WTC11 (cell line): ENCODE measurements at regions not wholly inside any gene's neighbourhood (a gene's known extent, or its start where the extent isn't known, plus 50 kb on each side); places are given as distances from the start of the nearest gene placed in this dataset.

Experiments used
- ATAC-seq: fragments of 200-7000 bp; cut with Tn5 transposase; 2 replicates; pipeline ENCODE4 v1.10.0; 2021; ENCODE audit warnings: mild to moderate bottlenecking, moderate library complexity
- CTCF ChIA-PET: fragments of 300-600 bp; sonication (Branson Sonifier 250); formaldehyde crosslinking; loops from one replicate; lab custom pipeline; 2021; ENCODE audit warnings: antibody characterized with exemption; lab: Charles Lee
- POLR2A ChIA-PET: fragments of 350-600 bp; sonication (Branson Sonifier 250); formaldehyde crosslinking; loops from one replicate; lab custom pipeline; 2021; ENCODE audit warnings: antibody characterized with exemption; lab: Charles Lee
- DNase-seq: peaks from one replicate; pipeline ENCODE4 v3.0.0; 2021; ENCODE audit warnings: low spot score
- H3K27ac Mint-ChIP-seq: 2 replicates; pipeline ENCODE4 v1.8.0; 2021; ENCODE audit warnings: mixed read lengths
- H3K27me3 Mint-ChIP-seq: 2 replicates; pipeline ENCODE4 v1.8.0; 2021; ENCODE audit warnings: low read depth, mild to moderate bottlenecking, moderate library complexity, mixed read lengths
- H3K36me3 Mint-ChIP-seq: 2 replicates; pipeline ENCODE4 v1.8.0; 2021; ENCODE audit warnings: mixed read lengths
- H3K4me1 Mint-ChIP-seq: 2 replicates; pipeline ENCODE4 v1.8.0; 2022; ENCODE audit warnings: mixed read lengths
- H3K4me3 Mint-ChIP-seq: 2 replicates; pipeline ENCODE4 v1.8.0; 2021; ENCODE audit warnings: mild to moderate bottlenecking, moderate library complexity, mixed read lengths
- H3K9me3 Mint-ChIP-seq: 2 replicates; pipeline ENCODE4 v1.8.0; 2021; ENCODE audit warnings: mixed read lengths
- ATF1 ChIP-seq: sonication (generic); formaldehyde crosslinking; IDR thresholded peaks from 2 replicates; pipeline ENCODE4 v1.8.1; 2023; ENCODE audit warnings: mild to moderate bottlenecking, moderate library complexity, missing genetic modification reagents
- ESRRA ChIP-seq: sonication (generic); formaldehyde crosslinking; IDR thresholded peaks from 2 replicates; pipeline ENCODE4 v1.8.1; 2022; ENCODE audit warnings: mild to moderate bottlenecking, missing genetic modification reagents, borderline replicate concordance
- GABPB1 ChIP-seq: sonication (generic); formaldehyde crosslinking; IDR thresholded peaks from 2 replicates; pipeline ENCODE4 v1.8.1; 2023; ENCODE audit warnings: mild to moderate bottlenecking, missing genetic modification reagents
- JAZF1 ChIP-seq: fragments of 250-450 bp; sonication (Bioruptor Pico); IDR thresholded peaks from 2 replicates; pipeline ENCODE4 v1.9.0; 2021; ENCODE audit warnings: moderate library complexity, mild to moderate bottlenecking, inconsistent platforms
- NFATC4 ChIP-seq: fragments of 250-450 bp; sonication (Bioruptor Pico); IDR thresholded peaks from 2 replicates; pipeline ENCODE4 v1.9.0; 2021; ENCODE audit warnings: mild to moderate bottlenecking
- NFE2L1 ChIP-seq: sonication (generic); formaldehyde crosslinking; IDR thresholded peaks from 2 replicates; pipeline ENCODE4 v1.8.1; 2023; ENCODE audit warnings: missing genetic modification reagents
- NR2C2 ChIP-seq: sonication (generic); formaldehyde crosslinking; IDR thresholded peaks from 2 replicates; pipeline ENCODE4 v1.8.0; 2022; ENCODE audit warnings: mild to moderate bottlenecking, missing genetic modification reagents
- RORB ChIP-seq: fragments of 250-450 bp; sonication (Bioruptor Pico); IDR thresholded peaks from 2 replicates; pipeline ENCODE4 v1.9.0; 2021; ENCODE audit warnings: mild to moderate bottlenecking
- SMAD3 ChIP-seq: sonication (generic); formaldehyde crosslinking; IDR thresholded peaks from 2 replicates; pipeline ENCODE4 v1.8.0; 2022; ENCODE audit warnings: missing genetic modification reagents, mild to moderate bottlenecking, borderline replicate concordance
- ZBTB21 ChIP-seq: sonication (generic); formaldehyde crosslinking; IDR thresholded peaks from 2 replicates; pipeline ENCODE4 v1.8.1; 2023; ENCODE audit warnings: mild to moderate bottlenecking, missing genetic modification reagents, borderline replicate concordance
- ZNF138 ChIP-seq: sonication (generic); formaldehyde crosslinking; conservative IDR thresholded peaks from 2 replicates; pipeline ENCODE4 v1.8.1; 2022; ENCODE audit warnings: mild to moderate bottlenecking, moderate library complexity, missing genetic modification reagents
- ZNF219 ChIP-seq: sonication (generic); formaldehyde crosslinking; IDR thresholded peaks from 2 replicates; pipeline ENCODE4 v1.8.0; 2023; ENCODE audit warnings: missing genetic modification reagents, mild to moderate bottlenecking, borderline replicate concordance
- ZNF263 ChIP-seq: sonication (generic); formaldehyde crosslinking; IDR thresholded peaks from 2 replicates; pipeline ENCODE4 v1.8.1; 2022; ENCODE audit warnings: low read depth, mild to moderate bottlenecking, moderate library complexity, missing genetic modification reagents
- ZNF317 ChIP-seq: sonication (generic); formaldehyde crosslinking; IDR thresholded peaks from 2 replicates; pipeline ENCODE4 v1.8.1; 2023; ENCODE audit warnings: low read depth, mild to moderate bottlenecking, moderate library complexity, missing genetic modification reagents, borderline replicate concordance
- TF ChIP-seq, protein P1 (sequence below): fragments of 200-600 bp; IDR thresholded peaks from 2 replicates; pipeline ENCODE4 v1.8.0; 2022; ENCODE audit warnings: antibody characterized with exemption
- TF ChIP-seq, protein P2 (sequence below): sonication (generic); formaldehyde crosslinking; IDR thresholded peaks from 2 replicates; pipeline ENCODE4 v1.8.1; 2023; ENCODE audit warnings: mild to moderate bottlenecking, missing genetic modification reagents, moderate library complexity
- TF ChIP-seq, protein P3 (sequence below): sonication (generic); formaldehyde crosslinking; conservative IDR thresholded peaks from 2 replicates; pipeline ENCODE4 v1.8.1; 2023; ENCODE audit warnings: mild to moderate bottlenecking, low read depth, missing genetic modification reagents, moderate library complexity
- TF ChIP-seq, protein P4 (sequence below): sonication (generic); formaldehyde crosslinking; IDR thresholded peaks from 2 replicates; pipeline ENCODE4 v1.8.0; 2023; ENCODE audit warnings: missing genetic modification reagents
- TF ChIP-seq, protein P5 (sequence below): sonication (generic); formaldehyde crosslinking; IDR thresholded peaks from 2 replicates; pipeline ENCODE4 v1.8.0; 2022; ENCODE audit warnings: mild to moderate bottlenecking, missing genetic modification reagents
- TF ChIP-seq, protein P6 (sequence below): sonication (generic); formaldehyde crosslinking; IDR thresholded peaks from 2 replicates; pipeline ENCODE4 v1.8.0; 2022; ENCODE audit warnings: mild to moderate bottlenecking, missing genetic modification reagents

DNA sequence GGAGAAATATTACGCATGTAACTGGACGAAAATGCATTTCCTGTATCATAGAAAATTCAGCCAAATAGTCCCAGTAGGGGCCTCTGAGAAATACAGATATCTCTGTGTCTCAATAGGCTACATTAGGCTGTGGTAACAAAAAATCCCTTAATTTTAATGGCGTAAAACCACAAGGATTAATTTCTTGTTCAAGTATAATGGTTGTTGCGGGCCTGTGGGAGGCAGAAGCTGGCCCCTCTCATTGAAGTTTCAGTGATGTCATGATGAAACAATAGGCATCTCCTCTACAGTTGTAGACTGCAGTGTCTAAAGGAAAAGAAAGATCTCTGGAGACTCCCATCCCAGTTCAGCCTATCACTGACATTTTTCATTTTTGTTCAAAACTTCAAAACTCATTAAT lies 1625.6 kb upstream of the C9orf72 start (continued):
- TF ChIP-seq RORB (no peak), NR2C2 (CRISPR knock-in tag) (no peak), ATF1 (no peak), ZNF219 (no peak)
- TF ChIP-seq, protein P1, sequence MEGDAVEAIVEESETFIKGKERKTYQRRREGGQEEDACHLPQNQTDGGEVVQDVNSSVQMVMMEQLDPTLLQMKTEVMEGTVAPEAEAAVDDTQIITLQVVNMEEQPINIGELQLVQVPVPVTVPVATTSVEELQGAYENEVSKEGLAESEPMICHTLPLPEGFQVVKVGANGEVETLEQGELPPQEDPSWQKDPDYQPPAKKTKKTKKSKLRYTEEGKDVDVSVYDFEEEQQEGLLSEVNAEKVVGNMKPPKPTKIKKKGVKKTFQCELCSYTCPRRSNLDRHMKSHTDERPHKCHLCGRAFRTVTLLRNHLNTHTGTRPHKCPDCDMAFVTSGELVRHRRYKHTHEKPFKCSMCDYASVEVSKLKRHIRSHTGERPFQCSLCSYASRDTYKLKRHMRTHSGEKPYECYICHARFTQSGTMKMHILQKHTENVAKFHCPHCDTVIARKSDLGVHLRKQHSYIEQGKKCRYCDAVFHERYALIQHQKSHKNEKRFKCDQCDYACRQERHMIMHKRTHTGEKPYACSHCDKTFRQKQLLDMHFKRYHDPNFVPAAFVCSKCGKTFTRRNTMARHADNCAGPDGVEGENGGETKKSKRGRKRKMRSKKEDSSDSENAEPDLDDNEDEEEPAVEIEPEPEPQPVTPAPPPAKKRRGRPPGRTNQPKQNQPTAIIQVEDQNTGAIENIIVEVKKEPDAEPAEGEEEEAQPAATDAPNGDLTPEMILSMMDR: no peak
- TF ChIP-seq, all 79 proteins: peak for 0

DNA sequence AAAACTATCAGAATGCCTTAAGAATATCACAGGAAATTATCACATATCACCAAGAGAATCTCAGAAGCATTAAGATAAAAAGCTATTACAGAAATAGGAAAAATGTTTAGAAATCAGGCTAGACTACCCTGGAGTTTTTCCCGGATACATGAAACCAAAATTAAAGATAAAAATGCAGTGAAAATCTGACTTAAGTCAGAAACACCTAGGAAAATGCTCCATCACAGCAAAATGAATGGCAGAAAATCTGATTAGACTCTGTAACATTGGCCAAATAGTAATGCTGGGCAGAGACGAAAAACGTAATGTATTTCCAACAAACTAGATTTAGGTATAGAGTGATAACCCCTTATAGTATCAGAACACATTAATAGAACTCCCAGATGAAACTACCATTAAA lies 1626.7 kb upstream of the C9orf72 start:
- POLR2A ChIA-PET: no interaction called here
- peaks cover 4% of the 10 kb centered on the region; the same call in 1 of the 2 replicates for H3K4me1 Mint-ChIP-seq
- no peak for ATAC-seq

DNA sequence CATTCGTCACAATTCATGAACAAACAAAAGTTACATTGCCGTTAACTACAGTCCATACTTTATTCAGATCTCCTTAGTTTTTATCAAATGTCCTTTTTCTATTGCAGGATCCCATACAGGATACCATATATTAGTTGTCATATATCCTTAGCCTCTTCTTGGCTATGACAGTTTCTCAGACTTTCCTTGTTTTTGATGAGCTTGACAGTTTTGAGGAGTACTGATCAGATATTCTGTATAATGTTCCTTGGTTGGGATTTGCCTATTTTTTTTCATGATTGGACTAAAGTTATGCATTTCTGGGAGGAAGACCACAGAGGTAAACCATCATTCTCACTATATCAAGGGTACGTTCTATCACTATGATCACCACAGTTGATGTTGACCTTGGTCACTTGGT lies 1627.4 kb upstream of the C9orf72 start:
- no peaks in the 10 kb centered on the region for H3K9me3 Mint-ChIP-seq
- POLR2A ChIA-PET: no interaction called here
- peaks cover 4% of the 10 kb centered on the region; the same call in 1 of the 2 replicates for H3K4me1 Mint-ChIP-seq
- no peak overlapping the region for H3K4me3 Mint-ChIP-seq
- DNase-seq (no peak), ATAC-seq (no peak)
- TF ChIP-seq, protein P2, sequence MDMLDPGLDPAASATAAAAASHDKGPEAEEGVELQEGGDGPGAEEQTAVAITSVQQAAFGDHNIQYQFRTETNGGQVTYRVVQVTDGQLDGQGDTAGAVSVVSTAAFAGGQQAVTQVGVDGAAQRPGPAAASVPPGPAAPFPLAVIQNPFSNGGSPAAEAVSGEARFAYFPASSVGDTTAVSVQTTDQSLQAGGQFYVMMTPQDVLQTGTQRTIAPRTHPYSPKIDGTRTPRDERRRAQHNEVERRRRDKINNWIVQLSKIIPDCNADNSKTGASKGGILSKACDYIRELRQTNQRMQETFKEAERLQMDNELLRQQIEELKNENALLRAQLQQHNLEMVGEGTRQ (CRISPR knock-in tag): no peak
- no peak for TF ChIP-seq NFE2L1 (CRISPR knock-in tag)
- TF ChIP-seq, protein P3, sequence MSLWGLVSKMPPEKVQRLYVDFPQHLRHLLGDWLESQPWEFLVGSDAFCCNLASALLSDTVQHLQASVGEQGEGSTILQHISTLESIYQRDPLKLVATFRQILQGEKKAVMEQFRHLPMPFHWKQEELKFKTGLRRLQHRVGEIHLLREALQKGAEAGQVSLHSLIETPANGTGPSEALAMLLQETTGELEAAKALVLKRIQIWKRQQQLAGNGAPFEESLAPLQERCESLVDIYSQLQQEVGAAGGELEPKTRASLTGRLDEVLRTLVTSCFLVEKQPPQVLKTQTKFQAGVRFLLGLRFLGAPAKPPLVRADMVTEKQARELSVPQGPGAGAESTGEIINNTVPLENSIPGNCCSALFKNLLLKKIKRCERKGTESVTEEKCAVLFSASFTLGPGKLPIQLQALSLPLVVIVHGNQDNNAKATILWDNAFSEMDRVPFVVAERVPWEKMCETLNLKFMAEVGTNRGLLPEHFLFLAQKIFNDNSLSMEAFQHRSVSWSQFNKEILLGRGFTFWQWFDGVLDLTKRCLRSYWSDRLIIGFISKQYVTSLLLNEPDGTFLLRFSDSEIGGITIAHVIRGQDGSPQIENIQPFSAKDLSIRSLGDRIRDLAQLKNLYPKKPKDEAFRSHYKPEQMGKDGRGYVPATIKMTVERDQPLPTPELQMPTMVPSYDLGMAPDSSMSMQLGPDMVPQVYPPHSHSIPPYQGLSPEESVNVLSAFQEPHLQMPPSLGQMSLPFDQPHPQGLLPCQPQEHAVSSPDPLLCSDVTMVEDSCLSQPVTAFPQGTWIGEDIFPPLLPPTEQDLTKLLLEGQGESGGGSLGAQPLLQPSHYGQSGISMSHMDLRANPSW: no peak
- TF ChIP-seq ESRRA (CRISPR knock-in tag): no peak
- no peak for TF ChIP-seq NFATC4 (CRISPR knock-in tag)
- TF ChIP-seq, protein P4, sequence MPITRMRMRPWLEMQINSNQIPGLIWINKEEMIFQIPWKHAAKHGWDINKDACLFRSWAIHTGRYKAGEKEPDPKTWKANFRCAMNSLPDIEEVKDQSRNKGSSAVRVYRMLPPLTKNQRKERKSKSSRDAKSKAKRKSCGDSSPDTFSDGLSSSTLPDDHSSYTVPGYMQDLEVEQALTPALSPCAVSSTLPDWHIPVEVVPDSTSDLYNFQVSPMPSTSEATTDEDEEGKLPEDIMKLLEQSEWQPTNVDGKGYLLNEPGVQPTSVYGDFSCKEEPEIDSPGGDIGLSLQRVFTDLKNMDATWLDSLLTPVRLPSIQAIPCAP (CRISPR knock-in tag): no peak
- no peak for TF ChIP-seq ZBTB21
- TF ChIP-seq ZNF219: no peak
- TF ChIP-seq ZNF317 (CRISPR knock-in tag): no peak
- TF ChIP-seq, protein P5, sequence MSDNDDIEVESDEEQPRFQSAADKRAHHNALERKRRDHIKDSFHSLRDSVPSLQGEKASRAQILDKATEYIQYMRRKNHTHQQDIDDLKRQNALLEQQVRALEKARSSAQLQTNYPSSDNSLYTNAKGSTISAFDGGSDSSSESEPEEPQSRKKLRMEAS (CRISPR knock-in tag): no peak
- no peak overlapping the region for H3K27ac Mint-ChIP-seq
- no peaks in the 10 kb centered on the region for H3K27me3 Mint-ChIP-seq
- CTCF ChIA-PET: no interaction called here
- H3K36me3 Mint-ChIP-seq: no peaks in the 10 kb centered on the region

More for the DNA sequence above, 1626.7 kb upstream of the C9orf72 start:
- Mint-ChIP-seq H3K4me3 (no peak overlapping the region), H3K27ac (peak overlapping the region; percentile 8; the same call in 1 of the 2 replicates), H3K27me3 (no peaks in the 10 kb centered on the region), H3K36me3 (no peaks in the 10 kb centered on the region), H3K9me3 (no peaks in the 10 kb centered on the region)
- TF ChIP-seq SMAD3 (CRISPR knock-in tag): no peak
- TF ChIP-seq RORB: no peak
- TF ChIP-seq NFE2L1 (CRISPR knock-in tag): no peak
- no peak for TF ChIP-seq GABPB1 (CRISPR knock-in tag)
- no peak for TF ChIP-seq ESRRA (CRISPR knock-in tag)
- TF ChIP-seq JAZF1: no peak
- TF ChIP-seq, protein P4 (CRISPR knock-in tag): no peak
- TF ChIP-seq, protein P6, sequence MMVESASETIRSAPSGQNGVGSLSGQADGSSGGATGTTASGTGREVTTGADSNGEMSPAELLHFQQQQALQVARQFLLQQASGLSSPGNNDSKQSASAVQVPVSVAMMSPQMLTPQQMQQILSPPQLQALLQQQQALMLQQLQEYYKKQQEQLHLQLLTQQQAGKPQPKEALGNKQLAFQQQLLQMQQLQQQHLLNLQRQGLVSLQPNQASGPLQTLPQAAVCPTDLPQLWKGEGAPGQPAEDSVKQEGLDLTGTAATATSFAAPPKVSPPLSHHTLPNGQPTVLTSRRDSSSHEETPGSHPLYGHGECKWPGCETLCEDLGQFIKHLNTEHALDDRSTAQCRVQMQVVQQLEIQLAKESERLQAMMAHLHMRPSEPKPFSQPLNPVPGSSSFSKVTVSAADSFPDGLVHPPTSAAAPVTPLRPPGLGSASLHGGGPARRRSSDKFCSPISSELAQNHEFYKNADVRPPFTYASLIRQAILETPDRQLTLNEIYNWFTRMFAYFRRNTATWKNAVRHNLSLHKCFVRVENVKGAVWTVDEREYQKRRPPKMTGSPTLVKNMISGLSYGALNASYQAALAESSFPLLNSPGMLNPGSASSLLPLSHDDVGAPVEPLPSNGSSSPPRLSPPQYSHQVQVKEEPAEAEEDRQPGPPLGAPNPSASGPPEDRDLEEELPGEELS: no peak
- TF ChIP-seq ZNF138 (CRISPR knock-in tag): no peak
- TF ChIP-seq ZNF263 (CRISPR knock-in tag): no peak
- CTCF ChIA-PET: no interaction called here
- no peak for DNase-seq
